ENCODE measurements at regions not wholly inside any gene's neighbourhood (a gene's known extent, or its start where the extent isn't known, plus 50 kb on each side); places are given as distances from the start of the nearest gene placed in this dataset.
A peak's percentile ranks its signal among the peaks of the same experiment; 100 is the strongest.
"Not testable (repeated sequence)": the region's sequence is repeated elsewhere in the genome, so short reads cannot be mapped to it uniquely, and the experiment has no call there.

DNA sequence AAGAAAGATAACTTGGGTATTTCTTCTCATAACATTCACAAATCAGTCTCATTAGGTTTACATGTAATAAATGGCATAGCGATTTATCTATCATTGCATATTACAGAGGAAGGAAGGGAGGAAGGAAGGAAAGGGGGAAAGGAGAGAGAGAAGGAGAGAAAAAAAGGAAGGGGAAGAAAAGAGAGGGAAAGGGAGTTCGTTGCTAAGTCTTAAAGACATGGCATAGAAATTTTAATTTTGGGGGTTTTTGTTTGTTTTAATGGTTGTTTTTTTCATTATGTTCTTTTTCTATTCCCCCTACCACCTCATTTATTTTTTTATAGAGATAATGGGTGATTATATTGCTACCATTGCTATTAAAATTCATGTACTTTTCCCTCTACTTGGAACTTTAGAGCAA lies 604.3 kb downstream of the IPMK start:
- DNase-seq: no peak

DNA sequence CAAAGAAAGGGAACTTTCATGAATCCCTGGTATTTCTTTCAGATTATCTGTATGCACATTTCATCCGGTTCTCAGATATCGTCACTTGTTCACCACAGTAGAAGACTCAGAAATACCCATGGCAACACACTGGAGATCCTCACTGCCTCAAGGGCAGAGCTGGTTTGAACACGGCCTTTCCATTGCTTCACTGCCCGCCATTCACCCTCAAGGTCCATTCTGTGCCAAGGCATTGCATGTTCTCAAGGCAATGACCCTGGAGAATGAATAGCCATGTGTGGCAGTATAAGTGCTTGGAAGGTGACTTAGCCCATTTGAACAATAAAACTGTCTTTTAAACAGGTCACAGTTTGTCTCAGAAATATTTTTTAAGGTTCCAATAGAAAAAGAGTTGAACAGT lies 606.5 kb downstream of the IPMK start:
- DNase-seq: no peak

DNA sequence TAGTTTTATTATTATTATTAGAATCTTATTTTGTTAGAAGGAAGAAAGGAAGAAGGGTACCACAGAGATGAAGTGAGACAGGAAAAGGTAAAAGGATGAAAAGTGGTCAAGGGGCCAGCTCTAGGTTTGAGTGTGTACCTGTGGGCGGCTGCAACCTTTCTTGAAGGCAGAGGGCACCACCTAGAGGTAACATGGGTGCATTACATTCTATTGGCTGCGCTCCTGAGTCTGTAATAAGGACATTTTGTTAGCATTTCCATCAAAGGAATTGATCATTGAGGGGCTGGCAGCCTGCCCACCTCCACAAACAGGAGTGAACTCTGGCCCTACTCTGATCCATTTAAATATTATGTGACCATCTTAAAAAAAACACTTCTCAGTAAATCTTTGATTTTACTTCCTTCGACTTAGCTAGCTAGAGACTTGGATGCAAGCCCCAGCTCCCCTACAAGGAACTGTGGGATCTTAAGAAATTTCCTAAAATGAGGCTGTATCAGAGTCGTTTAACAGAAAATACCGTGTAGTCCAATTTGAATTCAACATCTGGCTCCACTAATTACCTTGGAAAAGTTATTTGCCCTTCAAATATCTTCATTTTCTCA lies 610.4 kb downstream of the IPMK start:
- peak; percentile 53 for DNase-seq

DNA sequence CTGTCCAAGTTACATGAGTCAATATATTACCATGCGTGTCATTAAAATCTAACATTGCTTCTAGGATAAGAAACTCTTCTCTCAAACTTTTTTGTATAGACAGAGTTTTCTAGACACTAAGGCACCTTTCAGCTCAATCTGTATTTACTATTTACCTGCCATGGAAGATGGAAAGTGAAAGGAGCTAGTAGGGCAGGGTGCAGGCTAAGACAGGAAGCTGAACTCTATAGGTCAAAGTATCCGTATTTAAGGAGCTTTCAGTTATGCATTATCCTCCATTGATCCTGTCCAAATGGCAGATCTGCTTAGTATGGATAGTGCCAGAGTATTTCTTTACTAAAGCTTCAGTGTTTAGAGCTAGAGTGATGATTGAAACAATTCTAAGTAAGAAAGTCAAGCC lies 612.8 kb downstream of the IPMK start:
- no peak for DNase-seq

DNA sequence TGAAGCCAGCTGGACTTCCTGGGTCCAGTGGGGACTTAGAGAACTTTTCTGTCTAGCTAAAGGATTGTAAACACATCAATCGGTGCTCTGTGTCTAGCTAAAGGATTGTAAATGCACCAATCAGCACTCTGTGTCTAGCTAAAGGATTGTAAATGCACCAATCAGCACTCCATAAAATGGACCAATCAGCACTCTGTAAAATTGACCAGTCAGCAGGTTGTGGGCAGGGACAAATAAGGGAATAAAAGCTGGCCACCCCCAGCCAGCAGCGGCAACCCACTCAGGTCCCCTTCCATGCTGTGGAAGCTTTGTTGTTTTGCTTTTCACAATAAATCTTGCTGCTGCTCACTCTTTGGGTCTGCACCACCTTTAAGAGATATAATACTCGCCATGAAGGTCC lies 622.6 kb downstream of the IPMK start:
- DNase-seq: not testable (repeated sequence)

DNA sequence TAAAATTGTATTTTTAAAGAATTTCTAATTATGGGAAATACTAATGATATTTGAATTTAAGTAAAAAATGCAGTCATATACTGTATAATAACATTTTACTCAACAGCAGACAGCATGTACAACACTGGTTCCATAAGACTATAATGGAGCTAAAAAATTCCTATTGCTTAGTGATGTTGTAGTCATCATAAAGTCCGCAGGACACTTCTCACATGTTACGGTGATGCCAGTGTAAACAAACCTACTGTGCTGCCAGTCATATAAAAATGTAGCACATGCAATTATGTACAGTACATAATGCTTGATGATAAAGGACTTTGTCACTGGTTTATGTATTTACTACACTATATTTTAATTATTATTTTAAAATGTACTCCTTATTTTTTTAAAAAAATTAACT lies 629.3 kb downstream of the IPMK start:
- peak; percentile 17 for DNase-seq

DNA sequence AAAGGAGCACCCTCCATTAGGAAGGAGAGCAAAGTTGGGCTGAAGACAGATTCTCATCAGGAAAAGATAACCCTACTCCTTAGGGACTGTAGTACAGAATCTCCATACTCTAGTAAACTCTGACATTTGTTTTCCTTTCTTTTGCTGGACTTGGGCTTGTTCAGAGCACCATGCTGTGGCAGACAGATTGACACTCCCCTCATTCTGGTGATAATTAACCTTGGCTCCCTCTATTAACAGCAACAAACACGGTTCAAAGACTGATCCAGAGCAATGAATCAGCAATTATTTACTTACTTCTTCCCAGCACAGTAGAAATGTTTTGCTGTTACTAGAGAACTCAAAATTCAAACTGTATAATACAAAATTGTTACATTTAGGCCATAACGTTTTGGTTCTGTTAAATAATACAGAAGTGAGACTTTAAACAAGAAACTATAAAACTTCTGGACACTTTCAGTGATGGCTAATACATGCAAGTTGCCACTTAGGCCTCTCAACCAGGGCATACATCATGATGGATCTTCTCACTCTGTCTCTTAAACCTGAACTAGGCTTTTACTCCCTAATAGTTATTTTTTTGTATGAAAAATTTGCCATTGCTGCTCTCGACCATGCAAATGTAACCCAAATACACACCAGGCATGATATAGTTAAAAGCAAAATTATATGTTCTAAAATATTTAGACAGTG lies 639.0 kb downstream of the IPMK start:
- DNase-seq: no peak

DNA sequence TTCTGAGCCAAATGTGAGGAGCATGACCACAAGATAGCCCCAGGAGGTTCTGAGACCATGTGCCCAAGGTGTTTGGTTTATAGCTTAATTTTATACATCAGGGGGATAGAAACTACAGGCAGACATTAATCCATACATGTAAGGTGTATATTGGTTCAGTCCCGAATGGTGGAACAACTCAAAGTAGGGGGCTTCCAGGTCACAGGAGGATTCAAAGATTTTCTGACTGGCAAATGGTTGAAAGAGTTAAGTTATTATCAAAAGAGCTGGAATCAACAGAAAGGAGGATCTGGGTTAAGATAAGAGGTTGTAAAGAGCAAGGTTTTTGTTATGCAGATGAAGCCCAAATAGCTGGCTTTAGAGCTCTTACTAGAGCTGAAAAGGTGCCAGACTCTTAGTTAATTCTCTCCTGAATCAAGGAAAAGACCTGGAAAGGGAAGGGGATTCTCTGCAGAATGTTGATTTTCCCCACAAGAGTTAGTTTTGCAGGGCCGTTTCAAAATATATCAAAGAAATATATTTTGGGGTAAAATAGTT lies 640.0 kb downstream of the IPMK start:
- no peak for DNase-seq

DNA sequence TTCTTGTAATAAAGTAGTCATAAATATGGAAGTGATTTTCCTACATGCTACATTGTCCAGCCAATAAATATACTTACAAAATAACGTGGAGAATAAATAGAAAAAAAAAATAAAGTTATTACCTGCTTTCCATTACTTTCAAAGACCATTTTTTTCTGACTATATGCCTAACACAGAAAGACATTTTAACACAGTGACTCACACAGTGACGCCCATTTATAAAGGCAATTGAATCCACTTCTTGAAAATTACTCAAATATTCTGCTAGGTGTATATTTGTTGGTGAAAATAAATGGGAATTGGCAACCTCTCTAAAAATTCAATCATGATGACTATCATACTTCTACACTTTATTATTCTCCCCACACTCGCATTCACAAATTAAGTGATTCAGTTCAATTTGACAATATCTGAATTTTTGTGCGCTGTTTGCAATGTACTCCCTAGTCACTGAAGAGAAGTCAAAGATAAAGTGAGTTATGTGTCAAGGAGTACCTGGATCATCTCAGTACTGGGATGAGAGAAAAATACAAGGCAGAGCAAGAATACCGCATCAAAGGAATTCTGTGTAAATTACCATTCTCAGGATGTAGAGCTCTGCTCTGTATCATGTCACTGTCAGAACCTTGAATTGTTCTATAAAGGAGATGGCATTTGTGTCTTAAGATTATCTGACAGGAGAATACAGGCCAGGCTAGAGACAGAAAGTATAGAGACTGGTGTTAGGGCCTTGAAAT lies 642.7 kb downstream of the IPMK start:
- no peak for DNase-seq

DNA sequence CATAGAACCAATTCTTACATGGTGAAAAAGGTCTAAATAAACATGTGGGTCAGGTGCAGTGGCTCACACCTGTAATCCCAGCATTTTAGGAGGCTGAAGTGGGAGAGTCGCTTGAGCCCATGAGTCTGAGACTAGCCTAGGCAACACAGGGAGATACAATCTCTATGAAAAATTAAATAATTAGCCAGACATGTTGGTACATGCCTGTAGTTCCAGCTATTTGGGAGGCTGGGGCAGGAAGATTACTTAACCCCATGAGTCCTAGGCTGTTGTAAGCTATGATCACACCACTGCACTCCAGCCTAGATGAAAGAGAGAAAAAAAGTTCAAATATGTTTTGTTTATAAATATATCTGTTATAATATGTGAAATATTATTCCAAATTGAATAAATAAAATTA lies 643.6 kb downstream of the IPMK start:
- DNase-seq: no peak

DNA sequence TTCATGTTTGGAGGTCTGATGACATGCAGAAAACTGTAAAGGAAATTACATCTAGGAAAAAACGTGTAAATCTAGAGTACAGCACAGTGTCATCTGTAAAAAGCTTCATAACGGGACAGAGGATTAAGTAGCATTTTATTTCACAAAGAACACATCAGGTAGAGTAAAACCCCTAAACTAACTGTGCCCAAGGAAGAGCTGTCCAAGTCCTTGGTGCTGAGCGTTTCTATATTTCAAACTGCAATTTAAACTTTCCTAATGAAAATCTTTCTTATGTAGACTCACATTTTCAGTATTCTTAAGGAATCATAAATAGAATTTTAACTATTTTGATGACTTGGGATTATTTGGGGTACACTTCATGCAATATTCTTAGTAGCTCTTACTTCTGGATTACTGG lies 646.2 kb downstream of the IPMK start:
- no peak for DNase-seq

DNA sequence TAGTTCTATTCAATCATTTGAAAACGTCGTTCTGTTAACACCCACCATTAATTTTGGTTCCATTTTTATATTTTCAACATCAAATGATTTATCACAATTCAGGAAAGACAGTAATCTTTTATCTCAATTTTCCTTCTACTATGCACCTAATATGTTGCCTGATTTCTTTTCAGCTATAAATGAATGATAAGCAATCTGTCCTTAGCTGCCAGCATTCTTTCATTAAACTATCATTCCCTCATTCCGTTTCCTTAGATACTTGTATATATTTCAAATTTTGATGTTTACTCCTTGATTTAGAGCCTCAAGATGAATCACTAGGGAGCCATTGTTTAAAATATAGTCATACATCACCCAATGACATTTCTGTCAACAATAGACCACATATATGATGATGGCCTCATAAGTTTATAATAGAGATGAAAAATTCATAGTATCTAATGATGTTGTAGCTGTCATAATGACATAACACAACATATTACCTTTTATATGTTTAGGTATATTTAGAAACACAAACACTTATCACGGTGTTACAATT lies 661.7 kb downstream of the IPMK start:
- no peak for DNase-seq

DNA sequence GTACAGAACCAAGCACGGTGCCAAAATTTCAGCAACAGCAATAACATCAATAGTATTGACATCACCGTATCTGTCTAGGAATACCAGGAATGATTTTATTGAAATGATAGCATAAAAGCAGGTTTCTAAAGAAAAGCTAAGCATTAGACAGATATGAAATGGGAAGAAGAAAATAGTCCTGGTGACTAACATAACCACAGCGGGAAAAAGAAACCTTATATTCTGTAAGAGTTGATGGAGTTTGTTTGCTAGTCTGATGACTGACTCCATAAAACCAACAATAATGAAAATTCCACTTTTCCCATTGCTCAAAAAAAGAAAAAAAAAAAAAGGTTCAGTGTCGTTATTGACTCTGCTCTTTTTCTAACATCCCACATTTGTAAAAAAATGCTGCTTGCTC lies 668.3 kb downstream of the IPMK start:
- DNase-seq: no peak

DNA sequence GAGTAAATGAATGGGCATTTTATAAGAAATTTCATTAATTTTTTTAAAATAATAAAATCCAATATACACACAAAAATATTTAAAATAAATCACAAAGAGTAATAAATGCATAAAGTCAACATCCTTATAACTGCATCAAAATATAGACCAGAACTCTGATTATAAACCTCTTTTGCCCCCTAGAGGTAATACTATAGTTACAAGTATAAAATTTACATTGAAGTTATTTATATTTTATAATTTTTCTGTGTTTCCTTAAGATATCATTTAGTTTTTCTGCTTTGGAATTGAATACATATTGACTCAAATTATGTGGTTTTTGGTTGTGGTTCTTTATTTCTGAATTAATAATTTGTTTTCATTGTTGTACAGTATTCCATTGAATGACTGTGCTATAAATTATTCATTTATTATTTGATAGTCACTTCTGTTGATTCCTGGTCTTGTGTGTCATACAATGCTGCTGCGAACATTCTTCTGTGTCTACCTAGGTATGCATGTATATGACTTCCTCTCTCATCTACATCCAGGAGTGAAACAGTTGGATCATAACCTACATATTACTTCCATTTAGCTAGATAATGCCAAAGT lies 673.6 kb downstream of the IPMK start:
- no peak for DNase-seq

DNA sequence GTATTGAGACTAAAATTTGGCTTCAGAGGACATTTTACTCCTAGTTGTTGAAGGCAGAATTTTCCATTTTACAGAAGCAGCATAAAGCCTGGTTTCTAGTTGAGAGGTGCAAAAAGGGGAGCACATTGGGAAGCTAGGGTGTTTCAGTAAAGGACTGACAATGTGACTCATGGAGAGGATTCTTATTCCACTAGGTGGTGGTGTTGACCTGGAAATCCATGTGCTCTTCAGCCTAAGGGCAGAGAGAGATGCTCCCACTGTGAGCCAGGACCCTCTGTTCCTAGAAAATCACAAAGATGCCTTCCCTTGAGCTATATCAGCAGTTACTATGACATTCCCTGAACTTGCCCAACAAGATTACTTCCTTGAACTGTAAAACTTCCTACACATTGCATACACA lies 687.8 kb downstream of the IPMK start:
- DNase-seq: peak; percentile 37

DNA sequence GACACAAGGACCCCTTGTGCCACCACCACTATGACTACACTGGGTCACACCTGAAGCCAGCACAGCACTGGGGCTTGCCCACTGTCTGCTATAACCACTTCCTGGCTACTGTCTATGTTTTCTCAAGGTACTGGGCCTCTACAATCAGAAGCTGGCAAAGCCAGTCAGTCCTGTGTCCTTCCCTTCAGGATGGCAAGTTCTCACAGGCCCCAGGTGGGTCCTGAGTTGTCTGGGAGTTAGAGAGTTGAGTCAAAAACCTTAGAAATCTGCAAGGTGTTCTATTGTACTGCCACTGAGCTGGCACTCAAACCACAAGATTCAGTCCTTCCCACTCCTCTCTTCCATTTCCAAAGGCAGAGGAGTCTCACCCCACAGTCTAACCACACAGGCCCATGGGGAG lies 705.5 kb downstream of the IPMK start:
- DNase-seq: no peak

DNA sequence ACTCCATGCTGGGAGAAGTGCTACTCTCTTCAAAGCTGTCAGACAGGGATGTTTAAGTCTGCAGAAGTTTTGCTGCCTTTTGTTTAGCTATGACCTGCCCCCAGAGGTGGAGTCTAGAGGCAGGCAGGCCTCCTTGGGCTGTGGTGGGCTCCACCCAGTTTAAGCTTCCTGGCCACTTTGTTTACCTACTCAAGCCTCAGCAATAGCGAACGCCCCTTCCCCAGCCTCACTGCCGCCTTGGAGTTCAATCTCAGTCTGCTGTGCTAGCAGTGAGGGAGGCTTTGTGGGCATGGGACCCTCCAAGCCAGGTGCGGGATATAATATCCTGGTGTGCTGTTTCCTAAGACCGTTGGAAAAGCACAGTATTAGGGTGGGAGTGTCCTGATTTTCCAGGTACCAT lies 715.9 kb downstream of the IPMK start:
- DNase-seq: not testable (repeated sequence)

DNA sequence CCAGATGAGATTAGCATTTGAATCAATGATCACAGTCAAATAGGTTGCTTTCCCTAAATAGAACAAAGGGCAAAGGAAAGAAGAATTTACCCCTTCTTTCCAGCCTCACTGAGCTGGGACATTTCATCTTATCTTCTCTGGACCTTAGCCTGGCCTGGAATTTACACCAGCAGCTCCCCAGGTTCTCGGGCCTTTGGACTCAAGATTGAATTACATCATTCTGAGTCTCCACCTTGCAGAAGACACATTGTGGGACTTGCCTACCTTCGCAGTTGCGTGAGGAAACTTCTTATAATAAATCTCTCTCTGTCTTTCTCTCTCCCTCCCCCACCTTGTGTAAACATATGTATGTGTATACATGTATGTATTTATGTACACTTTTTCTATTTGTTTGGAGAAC lies 732.4 kb downstream of the IPMK start:
- DNase-seq: no peak

DNA sequence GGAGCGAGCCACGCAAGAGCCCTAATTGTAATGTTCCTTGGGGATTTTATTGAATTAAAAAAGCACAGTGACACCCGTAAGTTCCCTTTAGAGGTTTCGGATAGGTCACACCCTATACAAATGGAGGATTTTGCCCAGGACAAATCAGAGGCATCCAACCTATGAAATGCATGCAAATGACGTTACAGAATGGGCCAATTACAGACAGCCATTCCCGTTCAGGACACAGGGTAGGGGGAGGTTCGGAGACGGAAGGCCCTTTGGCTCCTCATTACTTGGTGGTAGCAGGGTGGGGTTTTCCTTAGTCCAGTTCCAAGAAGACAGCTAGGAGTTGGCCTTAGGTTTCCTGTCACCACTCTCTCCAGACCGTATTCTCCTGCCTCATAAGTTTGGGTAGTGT lies 754.1 kb downstream of the IPMK start:
- no peak for DNase-seq

DNA sequence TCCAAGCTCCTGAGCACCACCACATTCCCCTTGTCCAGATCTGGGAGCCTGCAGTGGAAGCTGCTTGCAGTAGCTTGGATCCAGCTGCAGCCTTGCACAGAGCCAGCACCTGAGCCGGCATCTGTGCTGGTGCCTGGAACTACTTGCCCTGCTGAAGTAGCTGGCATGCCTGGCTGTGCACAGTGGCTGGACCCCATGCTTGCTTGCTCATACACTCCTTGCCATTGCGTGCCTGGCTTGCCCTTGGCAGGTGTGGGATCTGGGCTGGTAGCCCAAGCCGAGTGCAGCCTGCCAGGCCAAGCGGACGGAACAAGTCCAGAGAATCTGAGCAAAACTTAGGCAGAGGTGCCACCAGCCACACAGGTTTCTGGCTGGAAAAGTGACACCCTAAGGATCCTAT lies 759.9 kb downstream of the IPMK start:
- no peak for DNase-seq

DNA sequence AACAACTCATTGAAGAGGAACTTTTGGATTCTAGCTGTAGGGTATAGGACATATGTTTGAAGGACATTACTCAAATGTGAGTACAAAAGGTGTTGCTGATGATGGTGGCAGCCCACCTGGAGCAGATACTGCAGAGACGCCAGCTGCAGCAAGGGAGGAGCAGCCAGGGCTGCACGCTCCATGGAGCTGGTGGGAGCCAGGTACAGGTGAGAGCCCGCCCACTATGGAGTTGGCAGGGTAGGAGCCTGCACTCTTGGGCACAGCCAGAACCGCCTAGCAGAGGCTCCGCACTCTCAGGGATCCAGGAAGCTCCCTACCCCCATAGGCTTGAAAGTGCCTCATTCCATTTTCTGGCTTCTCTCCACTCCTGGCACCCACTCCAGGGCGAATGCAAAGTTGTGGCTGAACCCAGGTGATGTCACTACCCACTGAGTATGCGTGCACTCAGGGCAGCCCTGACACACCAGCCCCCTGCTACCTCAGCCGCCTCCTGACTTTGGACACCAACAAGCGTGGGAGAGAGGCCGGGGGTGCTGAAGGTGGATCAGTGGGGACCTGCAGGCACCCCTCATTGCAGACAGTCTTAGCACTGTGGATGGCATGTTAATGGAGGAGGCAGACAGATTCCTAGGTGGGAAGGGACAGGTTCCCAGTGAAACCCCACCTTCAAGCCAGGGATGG lies 761.1 kb downstream of the IPMK start:
- DNase-seq: no peak

DNA sequence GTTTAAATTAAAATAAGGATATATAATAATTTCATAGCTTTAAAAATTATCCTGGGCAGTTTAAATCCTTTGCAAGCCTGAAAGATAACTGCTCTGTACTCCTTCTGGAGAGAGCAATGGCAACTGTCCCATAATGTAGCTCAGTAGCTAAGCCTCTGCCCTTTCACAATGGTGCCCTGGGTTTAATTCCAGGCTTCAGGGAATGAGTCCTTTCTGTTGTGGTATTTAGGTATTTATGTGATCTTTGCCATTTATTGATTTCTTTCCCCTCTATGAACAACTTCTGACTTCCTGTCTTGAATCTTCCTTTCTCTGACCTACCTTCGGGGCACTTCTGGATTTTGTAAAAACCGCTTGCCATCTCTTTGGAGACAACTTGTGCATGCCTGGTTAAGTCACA lies 773.2 kb downstream of the IPMK start:
- no peak for DNase-seq

DNA sequence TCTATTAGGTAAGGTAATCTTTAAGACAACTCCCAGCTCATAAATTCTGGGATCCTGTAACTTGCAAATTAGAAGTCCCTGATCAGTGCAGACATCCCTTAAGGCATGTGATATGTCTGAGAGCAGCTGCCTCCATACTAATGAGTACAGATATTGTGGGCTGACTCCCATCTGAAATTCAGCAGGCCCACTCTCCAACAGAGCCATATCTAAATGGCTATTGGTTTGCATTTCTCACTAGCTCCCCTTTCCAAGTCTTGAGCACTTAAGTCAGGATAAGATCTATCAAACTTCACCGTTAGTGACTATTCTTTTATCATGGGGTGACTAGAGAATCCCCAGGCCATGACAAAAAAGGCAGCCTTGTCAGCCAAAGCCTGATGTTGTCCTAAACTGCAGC lies 785.4 kb downstream of the IPMK start:
- no peak for DNase-seq

Measured in NCI-H345 (cell line).